HG03342 (cell line): ENCODE measurements at regions not wholly inside any gene's neighbourhood (a gene's known extent, or its start where the extent isn't known, plus 50 kb on each side); places are given as distances from the start of the nearest gene placed in this dataset.

Source experiments
- ATAC-seq: cut with Tn5 transposase; IDR thresholded peaks from one replicate; pipeline ENCODE4 v1.9.1; 2021; ENCODE audit warnings: mild to moderate bottlenecking, moderate library complexity; ENCODE audit not compliant: unreplicated experiment

DNA sequence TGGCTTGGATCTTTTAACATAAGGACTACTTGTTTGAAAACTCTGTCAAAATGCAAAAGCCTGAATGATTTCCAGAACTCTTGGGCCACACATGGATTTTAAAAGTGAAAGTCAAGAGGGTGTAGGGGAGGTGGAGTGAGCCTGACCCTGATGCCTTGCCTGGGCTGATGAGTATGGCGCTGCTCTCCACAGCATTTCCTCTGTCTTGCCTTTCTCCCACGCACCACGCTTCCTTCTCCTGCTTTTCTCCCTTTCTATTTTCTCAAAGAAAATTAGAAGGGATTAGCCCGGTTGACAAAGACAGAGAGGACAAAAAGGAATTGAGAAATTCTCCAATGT is 207.0 kb upstream of the CCDC68 start:
- ATAC-seq, result no peak

DNA sequence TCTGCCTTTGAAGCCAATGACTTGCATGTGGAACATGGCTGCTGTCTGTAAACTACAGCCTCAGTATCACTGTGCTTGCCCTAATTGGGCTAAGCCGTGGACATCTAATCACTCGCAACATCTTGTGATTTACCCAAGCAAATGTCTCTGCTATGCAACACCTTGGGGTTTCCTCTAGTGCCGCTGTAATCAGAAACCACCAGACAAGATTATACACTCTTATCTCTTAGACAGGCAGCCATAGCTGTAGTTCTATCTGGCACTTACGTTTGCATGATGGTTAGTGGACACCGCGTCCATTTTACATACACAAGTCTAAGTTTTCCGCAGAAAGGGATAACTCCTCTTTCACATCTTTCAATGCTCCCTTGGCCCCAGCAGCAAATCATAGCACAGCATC is 204.3 kb upstream of the CCDC68 start:
- no peak for ATAC-seq

DNA sequence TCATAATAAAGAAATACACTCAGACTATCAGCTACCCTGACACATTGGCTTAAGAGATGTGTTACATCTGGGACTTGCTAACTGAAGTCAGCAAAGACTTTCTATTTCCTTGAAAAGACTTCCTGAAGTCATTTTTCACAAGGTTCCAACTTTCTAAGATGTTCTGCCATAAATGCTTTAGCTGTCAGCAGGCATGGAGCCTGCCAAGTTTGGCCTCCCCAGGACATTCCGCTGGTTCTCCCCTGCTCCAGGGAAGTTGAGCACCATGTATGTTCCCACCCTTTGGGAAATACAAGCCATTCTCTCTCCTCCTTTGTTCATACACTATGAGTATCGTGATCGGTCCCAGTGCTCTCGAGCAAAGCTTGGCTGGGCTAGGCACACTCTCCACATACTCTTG is 202.7 kb upstream of the CCDC68 start:
- ATAC-seq, result no peak

DNA sequence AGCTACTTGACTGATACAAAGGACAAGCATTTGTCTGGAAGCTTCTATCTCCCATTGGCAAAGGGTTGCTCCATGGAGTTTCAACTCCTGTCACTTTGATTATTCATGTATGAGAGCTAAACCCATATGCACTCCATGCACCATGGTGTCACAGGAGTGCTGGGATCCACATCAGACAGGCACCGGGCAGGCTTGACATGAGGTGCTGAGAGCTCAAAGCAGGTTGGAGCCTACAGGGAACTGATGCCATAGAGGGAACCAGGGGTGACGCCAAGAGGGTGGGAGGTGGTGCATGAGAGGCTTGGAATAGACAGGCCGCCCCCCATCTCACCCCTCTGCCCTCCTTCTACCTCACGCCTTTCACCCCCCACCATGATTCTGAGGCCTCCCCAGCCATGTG is 199.8 kb upstream of the CCDC68 start:
- no peak for ATAC-seq

DNA sequence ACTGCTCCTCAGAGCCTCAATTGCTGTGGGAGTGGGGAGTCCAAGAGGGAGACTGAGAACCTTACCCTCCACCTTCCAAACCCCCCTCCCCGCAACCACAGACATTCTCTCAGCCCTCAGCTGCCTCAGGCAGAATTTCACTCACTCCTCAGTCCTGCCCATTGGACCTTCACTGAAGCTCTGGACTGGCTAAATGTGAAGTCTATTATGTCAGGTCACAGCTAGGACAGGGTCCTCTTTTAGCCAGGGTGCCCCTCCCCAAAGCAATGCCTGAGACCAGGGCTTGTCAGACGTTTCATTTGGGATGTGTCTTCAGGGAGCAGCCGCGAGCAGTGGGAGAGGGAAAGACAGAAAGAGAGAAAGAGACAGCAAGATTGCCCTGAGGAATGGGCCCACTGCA is 199.3 kb upstream of the CCDC68 start:
- ATAC-seq, result no peak

DNA sequence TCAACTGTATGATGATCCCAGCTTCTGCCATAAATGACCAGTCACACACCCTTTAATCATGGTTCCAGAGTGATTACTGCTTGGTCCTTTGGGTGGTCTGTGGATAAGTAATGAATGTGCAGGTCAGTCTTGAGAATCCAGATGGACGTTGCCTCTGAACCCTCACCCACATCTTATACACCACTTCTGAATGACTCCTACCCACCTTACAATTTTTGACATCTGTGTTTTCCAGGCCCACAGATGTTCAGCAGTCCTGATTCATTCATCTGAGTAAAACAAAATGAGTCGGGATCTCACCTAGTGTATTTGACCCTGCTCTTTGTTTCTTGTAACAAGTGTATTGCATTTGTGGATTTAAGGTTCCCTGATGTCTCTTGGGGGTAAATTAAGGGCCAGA is 194.1 kb upstream of the CCDC68 start:
- no peak for ATAC-seq

DNA sequence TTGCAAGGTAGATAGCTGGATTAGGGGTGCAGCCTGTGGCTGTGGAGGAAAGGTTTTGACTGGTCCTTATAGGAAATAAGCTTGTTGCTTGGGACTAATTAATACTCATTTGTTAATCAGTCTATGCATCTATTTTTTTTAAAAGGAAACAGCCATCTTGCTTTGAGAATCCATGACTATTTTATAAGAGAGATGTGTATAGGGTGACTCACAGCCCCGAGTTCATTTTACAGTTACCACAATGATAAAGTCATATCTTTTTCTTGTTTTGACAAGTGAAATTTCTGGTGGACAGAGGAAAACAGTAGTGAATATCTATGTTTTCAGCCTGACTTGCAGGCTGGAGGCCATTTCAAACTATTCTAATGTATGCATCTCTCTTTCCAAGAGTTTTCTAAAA is 193.5 kb upstream of the CCDC68 start:
- no peak for ATAC-seq

DNA sequence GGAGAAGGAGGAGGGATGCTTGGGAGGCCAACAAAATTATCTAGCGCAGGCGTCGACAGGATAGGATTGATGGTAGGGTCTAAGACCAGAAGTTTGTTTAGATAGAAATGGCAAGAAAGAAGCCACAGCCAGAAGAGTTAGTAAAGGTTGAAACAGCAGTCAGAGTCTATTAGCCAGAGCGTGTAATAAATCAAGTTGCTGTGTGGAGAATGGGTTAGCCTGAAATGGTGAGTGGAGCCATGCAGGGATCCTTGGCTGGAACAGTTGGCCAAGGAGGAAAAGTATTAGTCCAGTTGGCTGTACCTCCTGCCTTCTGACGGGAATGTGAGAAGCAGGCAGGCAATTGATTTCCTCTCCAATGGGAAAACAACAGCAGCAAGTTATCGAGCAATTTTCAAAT is 190.7 kb upstream of the CCDC68 start:
- ATAC-seq, result no peak

DNA sequence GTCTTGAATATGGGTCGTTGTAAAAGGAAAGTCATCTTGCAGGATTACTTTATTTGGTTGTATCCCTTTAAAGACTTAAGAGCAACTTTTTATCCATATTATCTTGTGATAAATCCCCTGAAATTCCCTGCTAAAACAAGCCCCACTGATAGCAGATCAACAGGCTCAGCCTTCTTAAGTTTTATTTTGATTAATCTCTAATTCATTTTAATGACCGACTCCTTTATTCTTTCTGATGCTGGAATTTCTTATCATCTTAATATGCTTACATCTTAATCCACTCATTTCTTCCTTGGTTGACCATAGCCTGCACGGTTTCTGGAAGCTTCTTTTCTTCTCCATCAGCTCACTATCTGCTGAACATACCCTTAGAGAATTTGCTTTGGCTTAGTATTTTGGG is 188.5 kb upstream of the CCDC68 start:
- ATAC-seq, result no peak

DNA sequence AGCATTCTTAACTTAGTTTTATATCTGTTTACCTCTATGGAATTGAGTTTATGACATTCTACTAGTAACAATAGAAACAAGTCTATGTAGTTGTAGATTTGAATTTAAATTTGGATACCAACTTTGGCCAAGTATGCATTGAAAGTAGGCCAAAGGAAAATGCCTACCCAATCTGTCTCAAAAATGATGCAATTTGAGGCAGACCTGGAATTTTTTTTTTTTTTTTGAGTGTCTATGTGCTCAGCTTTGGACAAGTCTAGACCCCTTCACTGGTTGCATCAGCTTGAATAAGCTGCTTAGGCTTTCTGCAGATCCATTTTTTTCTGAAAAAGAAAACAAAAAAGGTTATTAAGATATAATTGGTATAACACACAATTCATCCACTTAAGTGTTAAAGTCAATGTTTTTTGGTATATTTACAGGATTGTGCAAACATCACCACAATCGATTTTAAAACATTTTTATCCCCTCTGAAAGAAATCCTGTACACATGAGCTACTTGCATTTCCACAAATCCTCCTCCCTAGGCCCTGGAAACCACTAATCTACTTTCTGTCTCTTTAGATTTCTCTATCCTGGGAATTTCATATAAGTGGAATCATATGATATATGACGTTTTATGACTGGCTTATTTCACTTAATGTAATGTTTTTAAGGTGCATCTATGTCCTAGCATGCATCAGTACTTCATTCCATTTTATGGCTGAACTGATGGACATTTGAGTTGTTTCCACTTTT is 185.1 kb upstream of the CCDC68 start:
- ATAC-seq, result no peak

DNA sequence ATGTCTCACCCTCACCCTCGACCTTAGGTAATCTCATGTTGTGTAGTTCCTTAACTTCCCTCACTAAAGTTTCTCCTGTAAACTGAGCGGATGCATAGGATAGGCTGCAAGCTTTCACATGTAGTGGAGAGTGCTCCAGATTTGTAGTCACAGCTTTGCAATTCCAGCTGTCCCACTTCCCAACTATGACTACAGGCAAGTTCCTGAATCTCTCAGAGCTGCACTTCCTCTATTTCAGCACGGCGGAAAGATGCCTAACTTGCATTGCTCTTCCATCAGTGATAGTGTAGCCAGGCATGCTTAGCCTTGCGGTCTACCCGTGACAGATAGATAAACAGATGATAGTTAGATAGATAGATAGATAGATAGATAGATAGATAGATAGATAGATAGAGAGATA is 183.1 kb upstream of the CCDC68 start:
- no peak for ATAC-seq

DNA sequence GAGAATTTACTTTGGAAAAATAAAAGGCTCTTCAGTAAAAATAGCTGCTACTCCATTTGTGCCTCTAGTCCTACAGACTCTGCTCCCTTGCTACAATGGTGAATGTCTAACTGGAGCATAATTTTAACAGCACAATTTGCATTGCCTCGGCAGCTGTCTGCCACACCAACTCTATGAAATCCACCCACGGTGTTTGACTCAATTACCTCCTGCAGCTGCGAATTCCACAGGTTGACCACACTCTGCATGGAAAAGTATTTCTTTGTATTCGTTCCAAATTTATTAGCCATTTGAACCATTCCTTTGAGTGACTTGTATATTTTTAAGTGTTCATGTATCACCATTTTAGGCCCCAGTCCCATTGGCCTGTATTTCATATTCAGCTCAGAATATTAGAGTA is 182.1 kb upstream of the CCDC68 start:
- ATAC-seq, result no peak

DNA sequence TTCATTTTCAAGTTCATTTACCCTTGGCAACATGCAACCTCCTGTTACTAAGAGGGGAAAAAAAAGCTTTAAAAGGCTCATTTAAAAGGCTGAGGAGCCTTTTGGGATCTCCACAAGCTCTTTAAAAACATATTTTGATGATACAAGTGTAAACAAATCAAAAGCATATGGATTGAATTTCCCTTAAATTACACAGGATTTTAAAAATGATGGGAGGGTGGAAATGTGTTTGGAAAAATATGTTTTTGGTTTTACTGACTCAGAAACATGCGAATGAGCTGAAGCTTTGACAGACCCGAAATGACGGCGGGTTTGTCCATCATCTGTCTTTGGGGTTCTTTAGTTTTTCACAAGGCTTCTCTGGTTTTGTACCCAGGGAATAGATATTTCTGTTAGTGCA is 180.6 kb upstream of the CCDC68 start:
- no peak for ATAC-seq

DNA sequence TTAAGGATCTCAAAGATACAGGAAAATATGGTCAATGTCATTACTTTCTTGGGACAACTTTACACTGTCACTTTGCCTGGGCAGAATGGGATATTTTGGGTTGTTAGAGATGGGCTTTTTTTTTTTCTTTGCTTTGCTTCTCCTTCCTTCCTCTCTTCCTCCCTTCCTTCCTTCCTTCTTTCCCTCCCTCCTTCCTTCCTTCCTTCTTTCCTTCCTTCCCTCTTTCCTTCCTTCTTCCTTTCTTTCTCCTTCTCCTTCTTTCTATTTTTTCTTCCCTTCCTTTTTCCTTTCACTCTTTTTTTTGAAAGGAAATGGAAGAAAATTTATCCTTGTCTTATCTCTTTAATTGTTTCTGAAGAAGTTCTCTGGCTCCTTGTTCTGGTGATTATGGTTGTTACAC is 180.0 kb upstream of the CCDC68 start:
- no peak for ATAC-seq

DNA sequence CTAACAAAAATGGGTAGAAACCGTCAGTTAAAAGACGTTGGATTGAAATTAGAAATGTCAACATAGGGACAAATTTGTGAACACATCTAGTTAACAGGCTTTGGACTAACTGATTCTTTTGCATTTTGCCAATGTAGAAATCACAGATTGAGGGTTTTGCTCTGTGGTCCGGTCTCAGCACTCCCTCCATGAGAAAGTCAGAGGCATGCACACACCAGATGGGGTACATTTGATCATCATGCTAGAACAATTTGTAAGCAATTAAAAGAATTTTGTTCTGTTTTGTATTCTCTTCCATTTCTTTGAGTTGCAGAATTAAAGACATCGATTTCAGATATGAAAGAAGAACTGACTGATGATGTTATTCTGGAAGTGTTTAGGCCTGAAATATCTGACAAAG is 179.1 kb upstream of the CCDC68 start:
- no peak for ATAC-seq

DNA sequence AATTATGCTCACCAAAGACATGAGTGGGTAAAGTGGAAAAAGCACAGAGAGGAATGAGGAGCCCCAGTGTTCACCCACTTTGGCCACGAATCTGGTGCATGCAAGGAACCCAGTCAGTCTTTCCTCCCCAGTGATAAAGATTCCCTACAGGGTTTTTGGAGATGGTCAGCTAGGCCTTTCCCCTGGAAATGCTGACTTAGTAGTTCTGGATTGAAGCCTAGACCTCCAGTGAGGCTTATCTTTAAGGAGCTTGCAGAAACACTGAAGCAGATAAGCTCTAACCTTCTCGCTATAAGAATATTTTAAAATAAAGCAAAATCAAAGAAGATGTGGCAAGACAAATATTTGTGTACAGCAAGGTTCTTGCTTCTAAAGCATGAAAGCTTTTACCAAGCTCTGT is 178.3 kb upstream of the CCDC68 start:
- no peak for ATAC-seq

DNA sequence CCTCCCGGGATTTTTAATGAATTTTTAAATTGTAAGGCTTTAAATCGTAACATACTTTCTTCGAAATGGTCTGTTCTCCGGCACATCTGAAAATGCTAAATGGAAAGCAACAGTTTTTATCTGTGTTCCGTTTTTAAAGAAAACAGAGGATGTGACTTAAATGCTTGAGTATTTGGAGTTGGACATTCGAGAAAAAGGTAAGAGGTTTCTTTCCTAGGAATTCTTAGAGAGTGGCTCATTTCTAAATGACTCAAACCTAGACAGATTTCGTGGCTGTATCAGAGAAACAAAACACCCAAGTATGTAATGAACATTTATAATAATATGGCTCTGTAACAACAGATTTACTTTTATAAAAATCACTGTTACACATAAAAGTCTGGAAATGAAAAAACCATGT is 177.6 kb upstream of the CCDC68 start:
- no peak for ATAC-seq

DNA sequence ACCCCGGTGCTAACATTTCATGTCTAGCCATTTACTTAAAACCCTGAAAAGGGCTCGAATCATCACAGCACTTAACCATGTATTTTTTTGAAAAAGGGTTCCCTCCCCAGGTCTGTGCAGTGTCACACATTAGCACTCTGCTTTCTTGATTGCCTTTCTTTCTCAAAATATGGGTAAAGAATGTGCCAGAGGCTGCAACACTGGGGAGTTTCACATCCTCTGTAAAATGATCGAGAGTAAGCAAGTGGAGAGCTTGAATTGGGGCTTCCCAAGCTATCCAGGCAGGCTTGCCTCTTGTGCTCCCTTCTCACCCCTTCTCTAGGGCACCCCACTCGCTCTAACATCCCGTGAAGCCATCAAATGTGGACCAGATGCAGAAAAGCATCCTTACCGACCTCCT is 177.0 kb upstream of the CCDC68 start:
- ATAC-seq, result no peak

DNA sequence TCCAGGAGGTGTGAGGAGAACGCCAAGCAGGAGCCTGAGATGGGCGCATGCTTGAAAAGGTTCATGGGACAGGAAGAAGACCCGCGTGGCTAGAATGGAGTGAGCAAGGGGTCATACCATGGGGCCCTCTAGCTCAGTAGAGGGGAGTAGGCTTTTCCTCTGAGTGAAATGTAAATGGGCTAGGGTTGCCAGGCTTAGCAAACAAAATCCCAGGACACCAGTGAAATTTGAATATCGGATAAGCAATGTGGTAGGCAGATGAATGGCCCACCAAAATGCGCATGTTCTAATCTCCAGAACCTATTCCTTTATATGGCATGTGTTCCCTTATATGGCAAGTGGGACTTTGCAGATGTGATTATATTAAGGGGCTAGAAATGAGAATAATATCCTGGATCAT is 174.1 kb upstream of the CCDC68 start:
- no peak for ATAC-seq

DNA sequence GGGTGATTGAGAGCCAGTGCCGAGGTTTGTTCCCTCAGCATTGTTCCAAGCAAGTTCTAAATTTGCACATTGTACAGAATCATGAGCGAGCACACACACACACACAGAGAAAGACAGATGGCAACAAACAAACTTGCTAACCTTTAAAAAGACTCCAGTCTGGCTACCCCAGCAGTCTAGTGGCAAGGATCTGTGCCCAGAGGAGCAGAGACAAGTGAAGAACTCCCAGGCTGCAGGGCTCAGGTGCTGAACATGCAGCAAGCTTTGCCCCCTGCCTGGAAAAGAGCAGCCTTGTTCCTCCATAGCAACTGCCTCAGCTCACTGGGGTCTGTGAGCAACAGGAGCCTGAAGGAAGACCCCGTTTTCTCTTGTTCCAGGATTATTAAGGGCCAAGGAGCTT is 169.2 kb upstream of the CCDC68 start:
- no peak for ATAC-seq

DNA sequence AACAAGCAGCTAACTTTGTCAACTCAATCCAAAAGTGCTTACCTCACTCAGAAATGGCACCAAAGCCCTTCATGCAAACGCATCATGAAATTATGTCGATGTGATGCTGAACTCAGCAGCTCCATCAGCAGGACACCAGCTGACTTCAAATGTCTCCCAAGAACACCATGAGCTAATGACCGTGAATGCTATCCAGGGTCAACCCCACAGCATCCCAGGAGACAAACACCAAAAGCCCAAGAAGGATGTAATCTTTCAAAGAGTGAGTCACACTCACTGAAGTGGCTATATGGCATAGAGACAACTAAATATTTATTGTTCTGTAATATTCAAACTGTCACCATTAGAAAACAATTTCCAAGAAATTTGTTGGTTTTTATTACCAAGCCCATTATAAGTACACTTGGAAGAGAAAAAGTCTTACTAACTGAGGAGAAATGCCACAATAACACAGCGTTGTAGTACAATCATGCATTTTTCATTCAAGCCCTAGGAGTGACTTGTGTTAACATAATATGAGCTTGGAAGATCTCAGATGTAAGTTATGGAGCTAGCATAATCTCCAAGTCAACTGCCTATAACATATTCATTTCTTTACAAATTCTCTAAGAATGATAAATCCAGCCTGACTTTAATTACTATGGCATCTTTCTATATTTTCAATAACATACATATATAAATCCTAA is 165.0 kb upstream of the CCDC68 start:
- no peak for ATAC-seq

DNA sequence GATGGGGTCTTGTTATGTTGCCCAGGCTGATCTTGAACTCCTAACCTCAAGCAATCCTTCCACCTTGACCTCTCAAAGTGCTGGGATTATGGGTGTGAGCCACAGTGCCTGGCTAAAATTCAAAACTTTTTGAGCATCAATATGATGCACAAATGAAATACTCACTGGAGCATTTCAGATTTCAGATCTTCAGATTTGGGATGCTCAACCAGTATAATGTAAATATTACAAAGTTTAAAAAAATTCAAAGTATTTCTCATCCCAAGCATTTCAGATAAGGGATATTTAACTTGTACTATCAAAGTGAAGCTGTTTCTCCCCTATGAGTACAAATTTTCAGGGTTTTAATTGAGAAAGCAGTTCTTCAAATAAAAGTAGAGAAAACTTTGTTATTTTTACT is 164.1 kb upstream of the CCDC68 start:
- ATAC-seq, result no peak
